Testis (tissue), 2 donors: ENCODE measurements at regions not wholly inside any gene's neighbourhood (a gene's known extent, or its start where the extent isn't known, plus 50 kb on each side); places are given as distances from the start of the nearest gene placed in this dataset.

Experiments used
- CTCF ChIP-seq, 3 experiments: fragments of 450-650 bp in 2 of 3; fragments of 200-600 bp in 1 of 3; sonication (generic) in 1 of 3; IDR thresholded peaks; one replicate each; pipeline ENCODE4 v1.5.1; 2016 to 2019; ENCODE audit warnings: antibody characterized with exemption in 3 of 3, mild to moderate bottlenecking in 2 of 3, moderate library complexity in 1 of 3
- POLR2A ChIP-seq: fragments of 450-650 bp; IDR thresholded peaks from one replicate; pipeline ENCODE4 v1.6.1; 2017; ENCODE audit warnings: antibody characterized with exemption, mild to moderate bottlenecking, moderate library complexity

- TF ChIP-seq CTCF (IDR thresholded peaks at IDR 0.05): no peak
- no peak for TF ChIP-seq POLR2A
Measured at GRCh38 chr21:15363921-15364320, 299.1 kb upstream of the NRIP1 start.
